ENCODE measurements at regions not wholly inside any gene's neighbourhood (a gene's known extent, or its start where the extent isn't known, plus 50 kb on each side); places are given as distances from the start of the nearest gene placed in this dataset.
"Not testable (repeated sequence)": the region's sequence is repeated elsewhere in the genome, so short reads cannot be mapped to it uniquely, and the experiment has no call there.

GRCh38 chr6:3900744-3901336, 51.7 kb downstream of the FAM50B start:
- in situ Hi-C loops (cut with HindIII; ENCODE audit: low sequenced_read_pairs): no loop called here

- in situ Hi-C loops (cut with HindIII; ENCODE audit: low sequenced_read_pairs): no loop called here
Observed at GRCh38 chr6:3902871-3903648, 53.9 kb downstream of the FAM50B start.

- in situ Hi-C loops (cut with HindIII; ENCODE audit: low sequenced_read_pairs): no loop called here
Observed at GRCh38 chr6:3904518-3904917, 55.3 kb downstream of the FAM50B start.

DNA sequence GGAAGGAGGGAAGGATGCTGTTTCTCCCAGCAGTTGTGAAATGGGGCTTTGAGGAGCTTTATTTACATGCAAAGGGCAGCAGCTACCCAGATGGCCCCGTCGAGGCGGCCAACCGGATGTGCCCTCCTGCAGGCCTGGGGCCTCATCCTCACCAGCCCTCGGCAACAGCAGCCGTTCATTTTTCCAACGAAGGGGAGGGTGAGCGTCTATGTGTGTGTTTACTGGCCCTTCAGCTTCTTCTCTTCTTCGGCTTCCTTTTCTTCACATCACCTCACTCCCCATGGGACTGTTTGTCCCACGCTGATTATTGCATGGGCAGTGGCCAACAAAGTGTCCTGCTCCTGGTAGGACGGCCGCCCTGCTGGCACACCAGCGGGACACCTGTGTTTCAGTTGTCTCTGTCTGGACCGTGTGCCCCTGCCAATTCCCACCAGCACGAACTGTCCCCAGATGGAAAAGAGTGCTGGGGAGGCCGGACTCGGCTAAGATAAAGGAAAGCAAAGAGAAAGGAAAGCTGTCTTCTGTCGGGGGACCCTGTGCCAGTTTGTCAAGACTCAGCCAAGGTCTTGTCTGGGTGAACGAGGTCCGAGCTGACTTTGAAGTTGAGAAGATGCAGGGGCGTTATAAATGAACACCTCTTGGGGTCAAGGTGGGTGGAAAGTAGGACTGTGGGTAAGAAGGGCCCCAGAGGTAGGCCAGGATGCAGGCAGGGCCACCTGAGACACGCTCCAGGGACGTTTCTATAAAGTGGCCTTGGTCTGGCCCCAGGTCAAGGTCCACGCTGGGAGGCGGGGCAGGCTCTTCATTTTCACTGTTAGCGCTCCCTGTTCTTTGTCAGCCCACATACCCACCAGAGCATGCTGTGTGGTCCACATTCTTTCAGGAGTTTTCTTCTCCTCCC, 57.0 kb downstream of the FAM50B start:
- in situ Hi-C loops (cut with HindIII; ENCODE audit: low sequenced_read_pairs): no loop called here

- in situ Hi-C loops (cut with HindIII; ENCODE audit: low sequenced_read_pairs): no loop called here
Observed at GRCh38 chr6:3906846-3907151, 57.6 kb downstream of the FAM50B start.

DNA sequence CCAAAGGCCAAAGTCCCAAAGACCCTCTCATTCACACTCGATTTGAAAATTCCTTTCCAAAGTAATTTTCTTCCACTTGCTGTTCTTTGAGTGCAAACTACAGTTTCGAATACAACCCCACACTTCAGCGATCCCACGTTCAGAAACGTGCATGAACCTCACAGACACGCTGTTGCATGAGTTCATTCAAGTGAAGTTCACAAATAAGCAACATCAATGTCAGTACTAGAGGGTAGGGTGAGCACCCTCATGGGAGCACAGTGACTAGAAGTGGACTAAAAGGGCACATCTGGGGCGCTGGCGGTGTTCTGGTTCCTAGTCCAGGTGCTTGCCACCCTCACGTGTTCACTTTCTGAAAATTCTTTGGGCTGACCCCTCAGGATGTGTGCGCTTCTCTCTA, 59.0 kb downstream of the FAM50B start:
- in situ Hi-C loops (cut with HindIII; ENCODE audit: low sequenced_read_pairs): no loop called here

DNA sequence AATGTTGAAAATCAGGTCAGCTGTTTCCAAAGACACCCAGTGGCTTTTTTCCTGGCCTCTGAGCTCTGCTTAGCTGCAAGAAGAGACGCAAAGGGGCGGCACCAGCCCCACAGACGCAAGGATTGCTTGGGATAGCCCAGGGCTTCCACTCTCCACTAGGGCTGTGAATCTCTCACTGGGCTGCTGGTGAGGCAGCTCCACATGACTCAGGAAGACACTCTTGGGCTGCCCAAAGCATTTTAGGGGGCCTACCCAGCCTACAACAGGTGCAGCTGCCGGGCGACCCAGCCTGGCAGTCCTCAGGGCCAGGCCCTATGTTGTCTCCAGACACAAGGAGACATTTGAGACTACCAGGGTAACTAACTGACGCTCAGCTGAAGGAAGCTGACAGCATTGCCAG, 59.8 kb downstream of the FAM50B start:
- in situ Hi-C loops (cut with HindIII; ENCODE audit: low sequenced_read_pairs): no loop called here

- in situ Hi-C loops (cut with HindIII; ENCODE audit: low sequenced_read_pairs): no loop called here
Observed at GRCh38 chr6:3910106-3910663, 61.0 kb downstream of the FAM50B start.

GRCh38 chr6:3911130-3911529, 62.0 kb downstream of the FAM50B start:
- in situ Hi-C loops (cut with HindIII; ENCODE audit: low sequenced_read_pairs): no loop called here

DNA sequence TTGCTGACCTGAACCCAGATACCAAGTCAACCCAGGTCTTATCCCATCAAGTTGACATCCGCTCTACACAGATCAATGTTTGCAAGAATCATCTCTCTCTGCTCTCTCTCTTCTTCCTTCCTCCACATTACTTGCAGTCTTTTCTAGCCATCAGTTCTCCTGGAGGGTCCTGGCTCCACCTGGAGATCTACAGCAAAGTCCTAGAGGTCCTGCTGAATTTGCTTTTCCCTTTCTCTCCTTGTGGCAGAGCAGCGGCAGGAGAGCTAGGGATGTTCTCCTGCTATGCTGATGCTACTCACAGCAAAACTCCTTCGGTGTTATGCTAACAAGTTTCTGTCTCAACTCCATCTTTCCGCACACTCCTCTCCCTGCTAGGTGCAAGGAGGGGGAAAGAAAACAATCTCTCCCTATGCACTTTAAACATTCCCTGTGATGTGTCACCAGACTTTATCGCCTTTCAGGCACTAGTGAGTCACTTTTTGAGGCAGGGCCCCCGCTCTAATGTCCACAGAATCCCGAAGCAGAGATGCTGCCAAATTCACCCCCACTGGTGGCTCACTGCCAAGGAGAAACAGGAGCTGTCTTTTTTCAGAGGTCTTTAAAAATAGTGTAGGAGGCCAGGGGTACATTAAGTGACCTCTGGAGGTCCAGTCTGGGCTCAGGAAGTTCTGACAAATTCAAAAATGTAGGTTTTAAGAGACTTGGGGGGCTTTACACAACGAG, 62.6 kb downstream of the FAM50B start:
- in situ Hi-C loops (cut with HindIII; ENCODE audit: low sequenced_read_pairs): no loop called here

DNA sequence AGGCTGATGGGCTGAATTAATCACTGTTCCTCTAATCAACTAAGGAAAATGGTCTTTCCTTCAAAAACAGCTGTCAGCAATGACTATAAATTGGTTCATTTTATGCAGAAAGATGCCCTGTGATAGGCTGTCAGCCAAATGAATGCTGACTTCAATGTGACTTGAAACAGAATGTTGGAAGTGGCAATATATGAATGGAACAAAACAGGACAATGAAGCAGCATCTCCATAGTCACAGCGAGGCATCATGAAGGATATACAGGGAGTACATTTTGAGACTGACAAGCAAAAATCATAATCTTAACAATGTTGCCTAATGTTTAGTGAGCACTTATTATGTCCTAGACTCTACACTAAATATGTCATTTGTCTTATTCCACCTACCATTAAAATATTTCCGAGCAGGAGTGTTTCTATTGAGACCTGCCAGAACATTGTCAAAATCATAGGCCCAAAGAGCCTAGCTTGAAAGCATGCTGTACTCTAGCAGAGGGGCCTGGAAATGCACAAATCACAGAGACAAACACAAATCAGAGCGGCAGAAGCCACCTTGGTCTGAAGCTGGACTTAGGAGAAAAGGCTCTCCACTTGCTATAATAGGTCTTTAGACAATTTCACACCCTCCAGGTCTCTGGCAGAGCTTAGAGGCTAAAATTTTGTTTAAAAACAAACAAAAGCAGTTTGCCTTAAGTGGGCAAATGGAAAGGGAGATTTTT, 63.3 kb downstream of the FAM50B start:
- in situ Hi-C loops (cut with HindIII; ENCODE audit: low sequenced_read_pairs): no loop called here

GRCh38 chr6:3913077-3913957, 64.1 kb downstream of the FAM50B start:
- in situ Hi-C loops (cut with HindIII; ENCODE audit: low sequenced_read_pairs): no loop called here

- in situ Hi-C loops (cut with HindIII; ENCODE audit: low sequenced_read_pairs): no loop called here
Observed at GRCh38 chr6:3913958-3914337, 64.8 kb downstream of the FAM50B start.

DNA sequence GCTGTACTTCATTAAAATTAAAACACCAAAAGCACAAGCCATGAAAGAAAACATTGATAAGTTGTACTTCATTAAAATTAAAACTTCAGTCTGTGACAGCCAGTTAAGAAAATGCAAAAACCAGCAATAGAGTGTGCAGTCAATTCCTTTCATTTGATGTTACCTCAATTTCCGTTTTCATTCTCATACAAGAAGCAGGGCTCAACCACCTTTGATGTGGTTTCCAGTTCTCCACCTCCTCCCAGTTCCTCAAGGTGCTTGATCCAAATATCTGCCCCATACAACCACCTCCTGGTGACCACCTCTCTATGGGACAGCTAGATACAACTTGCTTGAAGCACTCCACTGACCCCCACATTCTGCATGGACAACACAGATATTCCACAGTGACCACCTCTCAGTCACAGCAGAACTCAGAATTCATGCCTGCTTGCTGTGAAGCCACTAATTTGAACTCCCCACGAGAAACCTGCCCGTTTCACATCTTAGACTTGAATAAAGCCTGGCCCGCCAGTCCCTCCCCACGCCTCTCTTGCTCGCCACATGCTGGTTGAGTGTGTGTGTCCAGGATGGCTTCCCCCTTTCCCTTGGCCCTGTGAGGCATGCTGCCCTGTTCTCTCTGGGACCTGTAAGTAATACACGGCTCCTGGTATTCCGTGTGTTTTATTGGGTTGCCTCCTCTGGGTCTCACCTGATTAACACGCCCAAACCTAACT, 66.1 kb downstream of the FAM50B start:
- in situ Hi-C loops (cut with HindIII; ENCODE audit: low sequenced_read_pairs): no loop called here

DNA sequence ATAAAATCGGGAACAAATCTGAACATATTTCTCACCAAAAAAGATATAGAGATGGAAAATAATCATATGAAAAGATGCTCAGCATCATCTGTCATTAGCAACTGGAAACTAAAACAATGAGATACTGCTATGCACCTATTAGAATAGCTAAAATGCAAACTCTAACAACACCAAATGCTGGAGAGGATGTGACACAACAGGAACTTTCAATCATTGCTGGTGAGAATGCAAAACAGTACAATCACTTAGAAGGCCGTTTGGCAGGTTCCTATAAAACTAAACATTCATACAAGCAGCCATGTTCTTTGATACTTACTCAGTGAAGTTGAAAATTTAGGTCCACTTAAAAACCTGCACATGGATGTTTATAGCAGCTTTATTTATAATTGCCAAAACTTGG, 67.0 kb downstream of the FAM50B start:
- in situ Hi-C loops (cut with HindIII; ENCODE audit: low sequenced_read_pairs): no loop called here

DNA sequence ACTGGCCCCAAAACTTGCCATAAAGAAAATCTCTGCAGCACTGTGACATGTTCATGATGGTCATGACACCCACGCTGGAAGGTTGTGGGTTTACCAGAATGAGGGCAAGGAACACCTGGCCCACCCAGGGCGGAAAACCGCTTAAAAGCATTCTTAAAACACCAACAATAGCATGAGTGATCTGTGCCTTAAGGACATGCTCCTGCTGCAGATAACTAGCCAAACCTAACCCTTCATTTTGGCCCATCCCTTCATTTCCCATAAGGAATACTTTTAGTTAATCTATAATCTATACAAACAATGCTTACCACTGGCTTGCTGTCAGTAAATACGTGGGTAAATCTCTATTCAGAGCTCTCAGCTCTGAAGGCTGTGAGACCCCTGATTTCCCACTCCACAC, 67.6 kb downstream of the FAM50B start:
- in situ Hi-C loops (cut with HindIII; ENCODE audit: low sequenced_read_pairs): not testable (repeated sequence)

DNA sequence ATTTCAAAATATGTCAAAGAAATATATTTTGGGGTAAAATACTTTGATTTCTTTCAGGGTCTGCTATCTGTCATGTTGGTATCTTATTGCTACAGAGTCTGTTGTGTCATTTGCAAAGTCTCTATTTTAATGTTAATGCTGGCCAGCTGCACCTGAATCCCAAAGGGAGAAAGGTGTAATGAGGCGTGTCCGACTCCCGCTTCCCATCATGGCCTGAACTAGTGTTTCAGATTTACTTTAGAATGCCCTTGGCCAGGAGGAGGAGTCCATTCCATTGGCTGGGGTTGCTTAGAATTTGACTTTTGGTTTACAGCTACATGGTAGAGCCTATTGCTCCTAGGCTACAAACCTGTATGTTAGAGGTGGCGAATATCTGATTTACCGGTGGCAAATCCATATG, 69.3 kb downstream of the FAM50B start:
- in situ Hi-C loops (cut with HindIII; ENCODE audit: low sequenced_read_pairs): no loop called here

GRCh38 chr6:3919130-3919628, 70.0 kb downstream of the FAM50B start:
- in situ Hi-C loops (cut with HindIII; ENCODE audit: low sequenced_read_pairs): no loop called here

GRCh38 chr6:3919849-3920248, 70.7 kb downstream of the FAM50B start:
- in situ Hi-C loops (cut with HindIII; ENCODE audit: low sequenced_read_pairs): no loop called here
